Colonic mucosa (tissue), 4 donors: ENCODE measurements at regions not wholly inside any gene's neighbourhood (a gene's known extent, or its start where the extent isn't known, plus 50 kb on each side); places are given as distances from the start of the nearest gene placed in this dataset.

Experiments used
- DNase-seq: peaks from one replicate; pipeline ENCODE4 v3.0.0-alpha.2; 2020
- H3K27ac ChIP-seq: fragments of 200-600 bp; one replicate; pipeline ENCODE4 v1.8.0; 2021
- H3K27me3 ChIP-seq: fragments of 200-600 bp; one replicate; pipeline ENCODE4 v1.8.0; 2021
- H3K36me3 ChIP-seq: fragments of 200-600 bp; one replicate; pipeline ENCODE4 v1.8.0; 2021
- H3K4me1 ChIP-seq: fragments of 200-600 bp; one replicate; pipeline ENCODE4 v1.8.0; 2021; ENCODE audit warnings: mild to moderate bottlenecking
- H3K4me3 ChIP-seq: fragments of 200-600 bp; one replicate; pipeline ENCODE4 v1.8.0; 2021
- H3K9ac ChIP-seq, 2 donors: one replicate each; pipeline ENCODE4 v1.7.0; 2013; ENCODE audit warnings: control low read depth in 2 of 2, low read depth in 2 of 2, low read length in 2 of 2
- H3K9me3 ChIP-seq: fragments of 200-600 bp; one replicate; pipeline ENCODE4 v1.8.0; 2021
- CTCF ChIP-seq: fragments of 200-600 bp; IDR thresholded peaks from one replicate; pipeline ENCODE4 v1.8.0; 2022; ENCODE audit warnings: antibody characterized with exemption, mild to moderate bottlenecking
- intact Hi-C: fragments of 100-400 bp; cut with DNase I; formaldehyde crosslinking; loops from one replicate; pipeline ENCODE4 v1.14.1; 2022
- donor health status: healthy.
- donor health status: DM: no; HTN: no; CAD: no.
- donor health status: DM: no; HTN: no; CAD: no.

GRCh38 chr4:59987289-59987688 lies 1212.8 kb upstream of the ADGRL3 start:
- intact Hi-C loops: no loop called here
- H3K4me3 ChIP-seq: no peak overlapping the region
- no peak for TF ChIP-seq CTCF
- H3K27ac ChIP-seq: no peak overlapping the region
- H3K36me3 ChIP-seq: no peaks in the 10 kb centered on the region
- no peak for DNase-seq
- H3K9ac ChIP-seq: no peak overlapping the region
- no peaks in the 10 kb centered on the region for H3K27me3 ChIP-seq
- H3K4me1 ChIP-seq: no peaks in the 10 kb centered on the region
- no peaks in the 10 kb centered on the region for H3K9me3 ChIP-seq

- no peaks in the 10 kb centered on the region for H3K36me3 ChIP-seq
- H3K4me1 ChIP-seq: no peaks in the 10 kb centered on the region
- H3K4me3 ChIP-seq: no peak overlapping the region
- no peak overlapping the region for H3K27ac ChIP-seq
- intact Hi-C loops: no loop called here
- no peak for TF ChIP-seq CTCF
- H3K27me3 ChIP-seq: no peaks in the 10 kb centered on the region
- no peak for DNase-seq
- H3K9ac ChIP-seq: no peak overlapping the region
- no peaks in the 10 kb centered on the region for H3K9me3 ChIP-seq
These were observed 1206.0 kb upstream of the ADGRL3 start for GRCh38 chr4:59994118-59994517.

- Histone ChIP-seq H3K9ac (no peak overlapping the region), H3K27ac (no peak overlapping the region), H3K4me3 (no peak overlapping the region), H3K4me1 (no peaks in the 10 kb centered on the region), H3K36me3 (no peaks in the 10 kb centered on the region), H3K27me3 (no peaks in the 10 kb centered on the region), H3K9me3 (no peaks in the 10 kb centered on the region)
- intact Hi-C loops: no loop called here
- no peak for TF ChIP-seq CTCF
- no peak for DNase-seq
These were observed 1197.4 kb upstream of the ADGRL3 start for GRCh38 chr4:60002603-60003337.

GRCh38 chr4:60013464-60014184 lies 1186.5 kb upstream of the ADGRL3 start:
- no peak for TF ChIP-seq CTCF

GRCh38 chr4:60016971-60017370 lies 1183.2 kb upstream of the ADGRL3 start:
- Histone ChIP-seq H3K9me3 (no peaks in the 10 kb centered on the region), H3K9ac (no peak overlapping the region), H3K36me3 (no peaks in the 10 kb centered on the region), H3K4me3 (no peak overlapping the region), H3K4me1 (no peaks in the 10 kb centered on the region), H3K27ac (no peak overlapping the region), H3K27me3 (no peaks in the 10 kb centered on the region)
- DNase-seq: no peak
- TF ChIP-seq CTCF: no peak
- intact Hi-C loops: no loop called here

More at GRCh38 chr4:60013464-60014184, 1186.5 kb upstream of the ADGRL3 start:
- DNase-seq: no peak
- Histone ChIP-seq H3K9me3 (no peaks in the 10 kb centered on the region), H3K4me3 (no peak overlapping the region), H3K4me1 (no peaks in the 10 kb centered on the region), H3K9ac (no peak overlapping the region), H3K36me3 (no peaks in the 10 kb centered on the region), H3K27ac (no peak overlapping the region), H3K27me3 (no peaks in the 10 kb centered on the region)
- intact Hi-C loops: no loop called here
